SK-N-DZ (cell line): ENCODE measurements at regions not wholly inside any gene's neighbourhood (a gene's known extent, or its start where the extent isn't known, plus 50 kb on each side); places are given as distances from the start of the nearest gene placed in this dataset.

Experiments
- DNase-seq: peaks from one replicate; pipeline ENCODE4 v3.0.0-alpha.2; 2015; ENCODE audit warnings: low spot score

- no peak for DNase-seq
These were observed 108.7 kb upstream of the TTC29 start for GRCh38 chr4:147054228-147054872.

- no peak for DNase-seq
These were observed 111.4 kb upstream of the TTC29 start for GRCh38 chr4:147056940-147057610.

- no peak for DNase-seq
These were observed 112.0 kb upstream of the TTC29 start for GRCh38 chr4:147057611-147058190.

GRCh38 chr4:147059064-147059731 lies 113.5 kb upstream of the TTC29 start:
- DNase-seq, result no peak

- no peak for DNase-seq
These were observed 114.7 kb upstream of the TTC29 start for GRCh38 chr4:147060151-147060931.

GRCh38 chr4:147064856-147065255 lies 119.2 kb upstream of the TTC29 start:
- no peak for DNase-seq

- no peak for DNase-seq
These were observed 122.9 kb upstream of the TTC29 start for GRCh38 chr4:147068564-147068963.

GRCh38 chr4:147071209-147071740 lies 125.6 kb upstream of the TTC29 start:
- peak; percentile 0 for DNase-seq

GRCh38 chr4:147076179-147076578 lies 130.5 kb upstream of the TTC29 start:
- no peak for DNase-seq

GRCh38 chr4:147076728-147077127 lies 131.1 kb upstream of the TTC29 start:
- DNase-seq, result no peak

- DNase-seq, result no peak
These were observed 132.7 kb upstream of the TTC29 start for GRCh38 chr4:147078362-147078761.

GRCh38 chr4:147078875-147079658 lies 133.4 kb upstream of the TTC29 start:
- DNase-seq, result no peak

GRCh38 chr4:147084861-147085260 lies 139.2 kb upstream of the TTC29 start:
- DNase-seq, result no peak

GRCh38 chr4:147085781-147086180 lies 140.1 kb upstream of the TTC29 start:
- no peak for DNase-seq

- DNase-seq, result no peak
These were observed 142.5 kb upstream of the TTC29 start for GRCh38 chr4:147088146-147088545.

GRCh38 chr4:147090486-147090885 lies 144.8 kb upstream of the TTC29 start:
- no peak for DNase-seq

GRCh38 chr4:147093206-147093605 lies 147.5 kb upstream of the TTC29 start:
- no peak for DNase-seq

- DNase-seq, result no peak
These were observed 148.6 kb upstream of the TTC29 start for GRCh38 chr4:147094238-147094637.

- peak; percentile 28 for DNase-seq
These were observed 151.3 kb upstream of the TTC29 start for GRCh38 chr4:147096667-147097604.

GRCh38 chr4:147101678-147102077 lies 156.0 kb upstream of the TTC29 start:
- no peak for DNase-seq
